DMS53 treated with DMSO at 0.1 percent for 48 hours (cell line): ENCODE measurements at regions not wholly inside any gene's neighbourhood (a gene's known extent, or its start where the extent isn't known, plus 50 kb on each side); places are given as distances from the start of the nearest gene placed in this dataset.
A peak's percentile ranks its signal among the peaks of the same experiment; 100 is the strongest.

Experiments used
- DNase-seq: peaks from one replicate; lab custom pipeline; 2025; ENCODE audit not compliant: unreplicated experiment; lab: John Stamatoyannopoulos, UW

- DNase-seq: no peak
Measured at GRCh38 chr11:92885600-92885999, 83.9 kb upstream of the MTNR1B start.

- DNase-seq: peak; percentile 77
Measured at GRCh38 chr11:92886243-92886905, 83.1 kb upstream of the MTNR1B start.

GRCh38 chr11:92888696-92889095, 80.8 kb upstream of the MTNR1B start:
- no peak for DNase-seq

GRCh38 chr11:92890846-92891245, 78.6 kb upstream of the MTNR1B start:
- DNase-seq: no peak

- no peak for DNase-seq
Measured at GRCh38 chr11:92892802-92893684, 76.4 kb upstream of the MTNR1B start.

GRCh38 chr11:92894197-92894596, 75.3 kb upstream of the MTNR1B start:
- DNase-seq: no peak

- no peak for DNase-seq
Measured at GRCh38 chr11:92897487-92897886, 72.0 kb upstream of the MTNR1B start.

GRCh38 chr11:92902417-92902816, 67.0 kb upstream of the MTNR1B start:
- DNase-seq: no peak

GRCh38 chr11:92907671-92908070, 61.8 kb upstream of the MTNR1B start:
- no peak for DNase-seq

- DNase-seq: no peak
Measured at GRCh38 chr11:92909214-92909613, 60.2 kb upstream of the MTNR1B start.

GRCh38 chr11:92911478-92911877, 58.0 kb upstream of the MTNR1B start:
- DNase-seq: peak; percentile 54

GRCh38 chr11:92915551-92915950, 53.9 kb upstream of the MTNR1B start:
- DNase-seq: no peak

- no peak for DNase-seq
Measured at GRCh38 chr11:92916299-92916698, 53.2 kb upstream of the MTNR1B start.

GRCh38 chr11:92917927-92918326, 51.5 kb upstream of the MTNR1B start:
- no peak for DNase-seq

- no peak for DNase-seq
Measured at GRCh38 chr11:92919048-92919447, 50.4 kb upstream of the MTNR1B start.
